Liver (tissue), 8 donors: ENCODE measurements at regions not wholly inside any gene's neighbourhood (a gene's known extent, or its start where the extent isn't known, plus 50 kb on each side); places are given as distances from the start of the nearest gene placed in this dataset.

ENCODE experiments used
- DNase-seq: peaks from one replicate; pipeline ENCODE4 v3.0.0-alpha.2; 2017; ENCODE audit warnings: low spot score
- H3K27ac ChIP-seq, 2 donors: one replicate each; pipeline ENCODE4 v1.7.0; 2013; ENCODE audit warnings: inconsistent platforms in 2 of 2, low read length in 2 of 2, control low read depth in 1 of 2, low read depth in 1 of 2, mild to moderate bottlenecking in 1 of 2
- H3K27me3 ChIP-seq, 4 donors: one replicate each; pipeline versions ENCODE4 v1.6.1 to v1.7.0; 2013; ENCODE audit warnings: low read length in 3 of 4, inconsistent platforms in 1 of 4, mild to moderate bottlenecking in 1 of 4, moderate library complexity in 1 of 4; ENCODE audit not compliant: control insufficient read depth in 4 of 4, insufficient read depth in 4 of 4
- H3K36me3 ChIP-seq, 4 donors: one replicate each; pipeline versions ENCODE4 v1.6.1 to v1.7.0; 2013; ENCODE audit warnings: low read length in 3 of 4, mild to moderate bottlenecking in 3 of 4, low read depth in 1 of 4, moderate library complexity in 1 of 4; ENCODE audit not compliant: control insufficient read depth in 4 of 4, insufficient read depth in 3 of 4
- H3K4me1 ChIP-seq, 4 donors: one replicate each; pipeline versions ENCODE4 v1.6.1 to v1.7.0; 2013; ENCODE audit warnings: low read length in 3 of 4, mild to moderate bottlenecking in 3 of 4, moderate library complexity in 1 of 4; ENCODE audit not compliant: control insufficient read depth in 4 of 4, insufficient read depth in 4 of 4
- H3K4me3 ChIP-seq, 3 donors: one replicate each; pipeline versions ENCODE4 v1.6.1 to v1.7.0; 2013; ENCODE audit warnings: low read length in 3 of 3, control low read depth in 1 of 3, low read depth in 1 of 3, mild to moderate bottlenecking in 1 of 3
- H3K9ac ChIP-seq, 2 donors: one replicate each; pipeline ENCODE4 v1.7.0; 2013; ENCODE audit warnings: low read length in 2 of 2, mild to moderate bottlenecking in 2 of 2, moderate library complexity in 2 of 2, control low read depth in 1 of 2, low read depth in 1 of 2
- H3K9me3 ChIP-seq, 4 donors: one replicate each; pipeline versions ENCODE4 v1.6.1 to v1.7.0; 2013; ENCODE audit warnings: low read length in 3 of 4; ENCODE audit not compliant: control insufficient read depth in 4 of 4
- EGR1 ChIP-seq, 2 donors: IDR thresholded peaks; 2 replicates each; pipeline ENCODE4 v1.6.1; 2016 to 2018; ENCODE audit warnings: antibody characterized with exemption in 2 of 2, low read depth in 2 of 2
- GABPA ChIP-seq, 2 donors: IDR thresholded peaks in 1 of 2; conservative IDR thresholded peaks in 1 of 2; 2 replicates each; pipeline ENCODE4 v1.6.1; 2016; ENCODE audit warnings: antibody characterized with exemption in 2 of 2, mild to moderate bottlenecking in 1 of 2, moderate library complexity in 1 of 2
- RXRA ChIP-seq, 2 donors: IDR thresholded peaks; 2 replicates each; pipeline ENCODE4 v1.6.1; 2017 to 2018; ENCODE audit warnings: antibody characterized with exemption in 2 of 2, mild to moderate bottlenecking in 1 of 2
- SP1 ChIP-seq: IDR thresholded peaks from 2 replicates; pipeline ENCODE4 v1.6.1; 2018; ENCODE audit warnings: antibody characterized with exemption, mild to moderate bottlenecking
- TAF1 ChIP-seq: conservative IDR thresholded peaks from 2 replicates; pipeline ENCODE4 v1.6.1; 2016; ENCODE audit warnings: antibody characterized with exemption, mild to moderate bottlenecking
- YY1 ChIP-seq: IDR thresholded peaks from 2 replicates; pipeline ENCODE4 v1.6.1; 2016; ENCODE audit warnings: antibody characterized with exemption, mild to moderate bottlenecking
- WGBS: extraction: QIAGEN DNeasy Blood & Tissue Kit; methylation state at CpG from one replicate; pipeline ENCODE4 v1.1.7; 2013; 5-methylcytosine and 5-hydroxymethylcytosine counted together
- TF ChIP-seq, protein P1 (sequence below): IDR thresholded peaks from 2 replicates; pipeline ENCODE4 v1.6.1; 2016; ENCODE audit warnings: antibody characterized with exemption, mild to moderate bottlenecking
- TF ChIP-seq, protein P2 (sequence below): IDR thresholded peaks from 2 replicates; pipeline ENCODE4 v1.6.1; 2016; ENCODE audit warnings: antibody characterized with exemption
- TF ChIP-seq, protein P3 (sequence below): fragments of 150-350 bp; IDR thresholded peaks from 2 replicates; pipeline ENCODE4 v1.5.1; 2017; ENCODE audit warnings: improper control_type of control experiment, low read depth, low read length; ENCODE audit not compliant: missing input control
- donor health status: healthy.
- donor health status: healthy.
- donor health status: healthy.
- donor health status: healthy.
- donor health status: healthy.

DNA sequence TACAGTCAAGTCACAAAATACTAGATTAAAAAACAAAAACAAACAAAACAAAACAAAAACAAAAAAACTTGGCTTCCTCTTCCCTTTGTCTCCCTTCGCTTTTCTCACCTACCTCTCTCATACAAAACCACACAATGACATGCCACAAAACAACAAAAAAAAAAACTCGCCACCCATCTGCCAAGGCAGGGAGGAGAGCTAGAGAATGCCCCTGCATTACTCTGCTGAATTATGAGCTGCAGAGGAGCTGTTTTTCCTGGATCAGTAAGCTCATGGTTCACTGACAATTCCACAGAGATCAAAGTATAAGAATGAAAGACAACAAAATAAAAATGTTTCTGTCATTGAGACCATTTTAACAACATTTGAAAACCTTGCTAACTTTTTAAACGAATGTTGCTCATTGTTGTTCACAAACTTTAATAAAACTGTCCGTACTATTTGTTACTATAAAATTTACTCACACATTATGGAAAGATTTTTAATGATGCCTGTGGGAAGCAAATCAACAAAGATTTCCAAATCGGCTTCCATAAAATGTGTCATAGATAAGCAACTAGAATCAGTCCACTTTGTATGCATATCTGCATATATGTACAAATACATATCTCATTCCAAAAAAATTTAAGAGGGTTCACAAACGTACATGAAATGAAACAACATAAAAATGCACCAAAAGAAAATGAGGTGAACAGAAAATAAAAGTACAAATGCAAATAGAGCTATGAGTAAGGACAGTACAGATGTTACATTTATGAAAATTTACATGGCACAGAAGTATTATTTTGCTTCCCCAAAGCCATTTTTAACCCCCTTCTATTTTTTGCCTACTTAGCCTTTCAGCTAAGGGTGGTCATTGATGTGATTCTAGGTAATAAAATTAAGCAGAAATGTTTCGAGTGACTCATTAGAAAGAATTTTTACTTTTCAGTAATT is 252.4 kb upstream of the FAT4 start:
- H3K27me3 ChIP-seq = no peaks in the 10 kb centered on the region
- H3K4me3 ChIP-seq = no peak overlapping the region
- WGBS = 73% methylated on average over 7 of the region's 7 CpGs
- H3K9me3 ChIP-seq = no peaks in the 10 kb centered on the region
- TF ChIP-seq, protein P1, sequence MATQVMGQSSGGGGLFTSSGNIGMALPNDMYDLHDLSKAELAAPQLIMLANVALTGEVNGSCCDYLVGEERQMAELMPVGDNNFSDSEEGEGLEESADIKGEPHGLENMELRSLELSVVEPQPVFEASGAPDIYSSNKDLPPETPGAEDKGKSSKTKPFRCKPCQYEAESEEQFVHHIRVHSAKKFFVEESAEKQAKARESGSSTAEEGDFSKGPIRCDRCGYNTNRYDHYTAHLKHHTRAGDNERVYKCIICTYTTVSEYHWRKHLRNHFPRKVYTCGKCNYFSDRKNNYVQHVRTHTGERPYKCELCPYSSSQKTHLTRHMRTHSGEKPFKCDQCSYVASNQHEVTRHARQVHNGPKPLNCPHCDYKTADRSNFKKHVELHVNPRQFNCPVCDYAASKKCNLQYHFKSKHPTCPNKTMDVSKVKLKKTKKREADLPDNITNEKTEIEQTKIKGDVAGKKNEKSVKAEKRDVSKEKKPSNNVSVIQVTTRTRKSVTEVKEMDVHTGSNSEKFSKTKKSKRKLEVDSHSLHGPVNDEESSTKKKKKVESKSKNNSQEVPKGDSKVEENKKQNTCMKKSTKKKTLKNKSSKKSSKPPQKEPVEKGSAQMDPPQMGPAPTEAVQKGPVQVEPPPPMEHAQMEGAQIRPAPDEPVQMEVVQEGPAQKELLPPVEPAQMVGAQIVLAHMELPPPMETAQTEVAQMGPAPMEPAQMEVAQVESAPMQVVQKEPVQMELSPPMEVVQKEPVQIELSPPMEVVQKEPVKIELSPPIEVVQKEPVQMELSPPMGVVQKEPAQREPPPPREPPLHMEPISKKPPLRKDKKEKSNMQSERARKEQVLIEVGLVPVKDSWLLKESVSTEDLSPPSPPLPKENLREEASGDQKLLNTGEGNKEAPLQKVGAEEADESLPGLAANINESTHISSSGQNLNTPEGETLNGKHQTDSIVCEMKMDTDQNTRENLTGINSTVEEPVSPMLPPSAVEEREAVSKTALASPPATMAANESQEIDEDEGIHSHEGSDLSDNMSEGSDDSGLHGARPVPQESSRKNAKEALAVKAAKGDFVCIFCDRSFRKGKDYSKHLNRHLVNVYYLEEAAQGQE = no peak
- TF ChIP-seq GABPA (IDR thresholded peaks at IDR 0.05 in 1 of 2, conservative IDR thresholded peaks at IDR 0.05 in 1 of 2) = no peak
- TF ChIP-seq TAF1 = no peak
- TF ChIP-seq, protein P2, sequence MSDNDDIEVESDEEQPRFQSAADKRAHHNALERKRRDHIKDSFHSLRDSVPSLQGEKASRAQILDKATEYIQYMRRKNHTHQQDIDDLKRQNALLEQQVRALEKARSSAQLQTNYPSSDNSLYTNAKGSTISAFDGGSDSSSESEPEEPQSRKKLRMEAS = no peak
- TF ChIP-seq EGR1 (IDR thresholded peaks at IDR 0.05; ENCODE audit: low read depth in 2 of 2) = no peak
- no peak for TF ChIP-seq RXRA (IDR thresholded peaks at IDR 0.05)
- TF ChIP-seq YY1 = no peak
- TF ChIP-seq, protein P3, sequence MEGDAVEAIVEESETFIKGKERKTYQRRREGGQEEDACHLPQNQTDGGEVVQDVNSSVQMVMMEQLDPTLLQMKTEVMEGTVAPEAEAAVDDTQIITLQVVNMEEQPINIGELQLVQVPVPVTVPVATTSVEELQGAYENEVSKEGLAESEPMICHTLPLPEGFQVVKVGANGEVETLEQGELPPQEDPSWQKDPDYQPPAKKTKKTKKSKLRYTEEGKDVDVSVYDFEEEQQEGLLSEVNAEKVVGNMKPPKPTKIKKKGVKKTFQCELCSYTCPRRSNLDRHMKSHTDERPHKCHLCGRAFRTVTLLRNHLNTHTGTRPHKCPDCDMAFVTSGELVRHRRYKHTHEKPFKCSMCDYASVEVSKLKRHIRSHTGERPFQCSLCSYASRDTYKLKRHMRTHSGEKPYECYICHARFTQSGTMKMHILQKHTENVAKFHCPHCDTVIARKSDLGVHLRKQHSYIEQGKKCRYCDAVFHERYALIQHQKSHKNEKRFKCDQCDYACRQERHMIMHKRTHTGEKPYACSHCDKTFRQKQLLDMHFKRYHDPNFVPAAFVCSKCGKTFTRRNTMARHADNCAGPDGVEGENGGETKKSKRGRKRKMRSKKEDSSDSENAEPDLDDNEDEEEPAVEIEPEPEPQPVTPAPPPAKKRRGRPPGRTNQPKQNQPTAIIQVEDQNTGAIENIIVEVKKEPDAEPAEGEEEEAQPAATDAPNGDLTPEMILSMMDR = no peak
- no peak overlapping the region for H3K27ac ChIP-seq
- H3K9ac ChIP-seq = no peak overlapping the region
- H3K36me3 ChIP-seq = no peaks in the 10 kb centered on the region
- no peak for DNase-seq
- no peaks in the 10 kb centered on the region for H3K4me1 ChIP-seq

DNA sequence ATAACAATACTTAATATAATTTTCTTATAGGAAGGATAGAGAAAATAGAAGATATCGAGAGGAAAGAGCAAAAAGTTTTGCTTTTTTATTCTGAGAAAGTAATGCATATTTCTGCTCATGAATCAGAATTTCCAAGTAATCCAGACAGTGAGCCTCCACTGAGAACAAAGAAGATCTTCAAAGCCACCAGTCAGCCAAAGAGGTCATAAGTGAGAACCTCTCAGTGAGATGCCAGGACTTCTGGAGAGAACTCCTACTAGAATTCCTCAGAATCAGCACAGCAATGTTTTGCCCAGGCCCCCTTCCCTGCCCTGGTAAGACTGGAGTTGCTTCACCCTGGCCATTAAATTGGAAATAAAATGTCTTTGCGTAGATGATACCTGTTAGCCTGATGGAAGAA is 254.4 kb upstream of the FAT4 start:
- 69% methylated on average over 2 of the region's 2 CpGs for WGBS
- no peak overlapping the region for H3K9ac ChIP-seq
- no peak for DNase-seq
- no peak overlapping the region for H3K27ac ChIP-seq
- no peak overlapping the region for H3K4me3 ChIP-seq
- H3K36me3 ChIP-seq = no peaks in the 10 kb centered on the region
- H3K27me3 ChIP-seq = no peaks in the 10 kb centered on the region
- no peaks in the 10 kb centered on the region for H3K9me3 ChIP-seq
- TF ChIP-seq, protein P3 = no peak
- TF ChIP-seq SP1 = no peak
- no peaks in the 10 kb centered on the region for H3K4me1 ChIP-seq
